ENCODE measurements at regions not wholly inside any gene's neighbourhood (a gene's known extent, or its start where the extent isn't known, plus 50 kb on each side); places are given as distances from the start of the nearest gene placed in this dataset.

DNA sequence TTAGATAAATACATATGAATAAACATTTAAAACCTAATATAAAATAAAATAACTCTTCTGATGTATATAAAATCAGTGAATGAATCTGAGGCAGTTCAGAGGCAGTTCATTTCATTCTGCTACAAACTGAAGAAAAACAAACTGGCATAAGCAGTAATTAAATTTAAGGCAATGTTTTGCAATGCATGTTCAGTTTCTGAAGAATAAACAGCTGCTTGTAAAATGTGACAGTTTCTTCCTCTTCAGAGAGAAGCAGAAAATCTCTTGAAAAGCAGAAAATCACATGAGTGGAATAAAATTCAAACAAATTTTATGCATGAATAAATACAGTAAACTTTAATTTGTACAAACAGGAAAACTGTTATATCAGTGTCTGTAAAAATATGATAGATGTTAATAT, 643.7 kb downstream of the KCNT2 start:
- Histone ChIP-seq H3K9me3 (ENCODE audit: insufficient read depth, low read length, severe bottlenecking) (no peaks in the 10 kb centered on the region), H3K27ac (ENCODE audit: low read length) (no peak overlapping the region), H3K36me3 (ENCODE audit: insufficient read depth, low read length) (no peaks in the 10 kb centered on the region), H3K4me2 (ENCODE audit: insufficient read depth, low read length) (no peak overlapping the region), H4K20me1 (ENCODE audit: insufficient read depth, low read length) (no peaks in the 10 kb centered on the region), H3K9ac (ENCODE audit: low read depth, low read length) (no peak overlapping the region), H3K27me3 (ENCODE audit: insufficient read depth, low read length, poor library complexity) (no peaks in the 10 kb centered on the region), H3K4me1 (ENCODE audit: insufficient read depth, low read length) (no peaks in the 10 kb centered on the region), H3K79me2 (ENCODE audit: insufficient read depth, low read length) (no peaks in the 10 kb centered on the region), H3K4me3 (ENCODE audit: low read depth in 1 of 2, low read length in 2 of 2) (no peak overlapping the region), H2AFZ (ENCODE audit: low read depth, low read length) (no peak overlapping the region)
- ATAC-seq (ENCODE audit: insufficient read depth, low read depth) (no peak), DNase-seq (no peak)
- TF ChIP-seq, protein P1, sequence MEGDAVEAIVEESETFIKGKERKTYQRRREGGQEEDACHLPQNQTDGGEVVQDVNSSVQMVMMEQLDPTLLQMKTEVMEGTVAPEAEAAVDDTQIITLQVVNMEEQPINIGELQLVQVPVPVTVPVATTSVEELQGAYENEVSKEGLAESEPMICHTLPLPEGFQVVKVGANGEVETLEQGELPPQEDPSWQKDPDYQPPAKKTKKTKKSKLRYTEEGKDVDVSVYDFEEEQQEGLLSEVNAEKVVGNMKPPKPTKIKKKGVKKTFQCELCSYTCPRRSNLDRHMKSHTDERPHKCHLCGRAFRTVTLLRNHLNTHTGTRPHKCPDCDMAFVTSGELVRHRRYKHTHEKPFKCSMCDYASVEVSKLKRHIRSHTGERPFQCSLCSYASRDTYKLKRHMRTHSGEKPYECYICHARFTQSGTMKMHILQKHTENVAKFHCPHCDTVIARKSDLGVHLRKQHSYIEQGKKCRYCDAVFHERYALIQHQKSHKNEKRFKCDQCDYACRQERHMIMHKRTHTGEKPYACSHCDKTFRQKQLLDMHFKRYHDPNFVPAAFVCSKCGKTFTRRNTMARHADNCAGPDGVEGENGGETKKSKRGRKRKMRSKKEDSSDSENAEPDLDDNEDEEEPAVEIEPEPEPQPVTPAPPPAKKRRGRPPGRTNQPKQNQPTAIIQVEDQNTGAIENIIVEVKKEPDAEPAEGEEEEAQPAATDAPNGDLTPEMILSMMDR (IDR thresholded peaks at IDR 0.05; ENCODE audit: borderline replicate concordance, extremely low read depth, low read length, poor library complexity, severe bottlenecking): no peak
- TF ChIP-seq EZH2 (IDR thresholded peaks at IDR 0.05; ENCODE audit: borderline replicate concordance, low read depth, low read length, severe bottlenecking): no peak

DNA sequence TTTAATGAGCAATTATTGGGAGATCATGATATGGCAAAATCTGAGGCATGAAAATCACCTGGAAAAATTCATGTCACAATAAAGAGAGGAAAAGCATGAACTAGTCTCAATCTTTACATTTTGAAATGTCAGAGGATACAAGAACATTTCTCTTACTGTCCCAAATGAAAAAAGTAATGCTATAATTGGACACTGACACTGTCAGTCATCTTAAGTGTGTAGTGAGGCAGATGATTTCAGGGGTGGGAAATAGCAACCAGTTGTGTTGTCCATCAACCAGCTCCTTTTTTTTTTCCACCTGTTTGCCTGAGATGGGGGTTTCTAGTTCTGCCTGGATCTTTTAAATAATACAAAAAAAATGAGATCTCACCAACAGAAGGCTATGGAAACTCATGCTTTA, 646.2 kb downstream of the KCNT2 start:
- no peak overlapping the region for H3K27ac ChIP-seq (ENCODE audit: low read length)
- no peaks in the 10 kb centered on the region for H3K27me3 ChIP-seq (ENCODE audit: insufficient read depth, low read length, poor library complexity)
- no peaks in the 10 kb centered on the region for H3K79me2 ChIP-seq (ENCODE audit: insufficient read depth, low read length)
- no peaks in the 10 kb centered on the region for H3K4me1 ChIP-seq (ENCODE audit: insufficient read depth, low read length)
- no peak overlapping the region for H3K9ac ChIP-seq (ENCODE audit: low read depth, low read length)
- H3K36me3 ChIP-seq (ENCODE audit: insufficient read depth, low read length): no peaks in the 10 kb centered on the region
- H3K9me3 ChIP-seq (ENCODE audit: insufficient read depth, low read length, severe bottlenecking): no peaks in the 10 kb centered on the region
- H3K4me3 ChIP-seq (ENCODE audit: low read depth in 1 of 2, low read length in 2 of 2): no peak overlapping the region
- ATAC-seq (ENCODE audit: insufficient read depth, low read depth) (no peak), DNase-seq (no peak)
- H4K20me1 ChIP-seq (ENCODE audit: insufficient read depth, low read length): no peaks in the 10 kb centered on the region
- no peak overlapping the region for H2AFZ ChIP-seq (ENCODE audit: low read depth, low read length)
- no peak overlapping the region for H3K4me2 ChIP-seq (ENCODE audit: insufficient read depth, low read length)
- no peak for TF ChIP-seq EZH2 (IDR thresholded peaks at IDR 0.05; ENCODE audit: borderline replicate concordance, low read depth, low read length, severe bottlenecking)
- TF ChIP-seq, protein P1 (IDR thresholded peaks at IDR 0.05; ENCODE audit: borderline replicate concordance, extremely low read depth, low read length, poor library complexity, severe bottlenecking): no peak

DNA sequence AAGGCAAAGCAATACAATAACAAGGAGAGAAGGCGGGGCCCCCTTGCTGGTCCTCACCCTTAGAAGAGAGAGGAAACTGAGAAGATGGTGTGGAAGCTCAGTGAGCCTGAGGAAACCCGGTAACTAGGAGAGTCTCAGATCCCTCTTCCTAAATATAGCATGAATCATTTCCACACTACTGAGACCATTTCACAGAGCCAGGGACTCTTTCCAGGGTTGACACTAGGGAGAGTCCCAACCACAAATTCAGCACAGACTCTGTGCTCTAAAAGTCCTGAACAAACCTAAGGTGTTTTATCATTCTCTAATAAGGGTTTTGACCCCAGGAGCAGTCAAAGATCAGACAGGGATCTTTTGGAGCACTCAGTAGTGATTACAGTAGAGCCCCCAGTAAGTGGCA, 647.7 kb downstream of the KCNT2 start:
- H2AFZ ChIP-seq (ENCODE audit: low read depth, low read length): no peak overlapping the region
- TF ChIP-seq EZH2 (IDR thresholded peaks at IDR 0.05; ENCODE audit: borderline replicate concordance, low read depth, low read length, severe bottlenecking): no peak
- TF ChIP-seq, protein P1 (IDR thresholded peaks at IDR 0.05; ENCODE audit: borderline replicate concordance, extremely low read depth, low read length, poor library complexity, severe bottlenecking): no peak
- ATAC-seq (ENCODE audit: insufficient read depth, low read depth): no peak
- H3K79me2 ChIP-seq (ENCODE audit: insufficient read depth, low read length): no peaks in the 10 kb centered on the region
- no peaks in the 10 kb centered on the region for H3K9me3 ChIP-seq (ENCODE audit: insufficient read depth, low read length, severe bottlenecking)
- DNase-seq: no peak
- H3K4me3 ChIP-seq (ENCODE audit: low read depth in 1 of 2, low read length in 2 of 2): no peak overlapping the region
- no peaks in the 10 kb centered on the region for H3K27me3 ChIP-seq (ENCODE audit: insufficient read depth, low read length, poor library complexity)
- no peaks in the 10 kb centered on the region for H4K20me1 ChIP-seq (ENCODE audit: insufficient read depth, low read length)
- H3K4me2 ChIP-seq (ENCODE audit: insufficient read depth, low read length): no peak overlapping the region
- no peak overlapping the region for H3K27ac ChIP-seq (ENCODE audit: low read length)
- no peak overlapping the region for H3K9ac ChIP-seq (ENCODE audit: low read depth, low read length)
- no peaks in the 10 kb centered on the region for H3K36me3 ChIP-seq (ENCODE audit: insufficient read depth, low read length)
- H3K4me1 ChIP-seq (ENCODE audit: insufficient read depth, low read length): no peaks in the 10 kb centered on the region

DNA sequence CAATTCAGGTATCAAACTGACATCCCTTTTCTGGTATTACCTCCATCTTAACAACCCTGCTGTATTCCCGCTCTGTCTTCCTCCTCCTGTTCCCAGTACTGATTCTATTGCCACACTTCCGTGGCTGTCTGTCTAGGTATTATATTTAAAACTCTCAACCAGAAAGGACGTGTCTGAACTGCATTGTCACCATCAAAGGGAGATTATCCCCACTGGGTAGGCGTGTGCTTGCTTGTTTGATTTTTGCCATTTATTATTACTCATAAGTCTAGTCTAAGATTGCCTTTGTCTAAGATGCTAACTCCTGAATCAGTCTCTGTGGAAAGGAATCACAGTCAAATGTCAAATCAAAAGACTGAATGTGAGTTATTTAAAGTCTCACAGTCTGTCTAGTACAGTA, 650.1 kb downstream of the KCNT2 start:
- Histone ChIP-seq H3K36me3 (ENCODE audit: insufficient read depth, low read length) (no peaks in the 10 kb centered on the region), H3K9ac (ENCODE audit: low read depth, low read length) (no peak overlapping the region), H4K20me1 (ENCODE audit: insufficient read depth, low read length) (no peaks in the 10 kb centered on the region), H3K27ac (ENCODE audit: low read length) (no peak overlapping the region), H3K4me2 (ENCODE audit: insufficient read depth, low read length) (no peak overlapping the region), H3K9me3 (ENCODE audit: insufficient read depth, low read length, severe bottlenecking) (no peaks in the 10 kb centered on the region), H3K4me3 (ENCODE audit: low read depth in 1 of 2, low read length in 2 of 2) (no peak overlapping the region), H2AFZ (ENCODE audit: low read depth, low read length) (no peak overlapping the region), H3K4me1 (ENCODE audit: insufficient read depth, low read length) (no peaks in the 10 kb centered on the region), H3K27me3 (ENCODE audit: insufficient read depth, low read length, poor library complexity) (no peaks in the 10 kb centered on the region), H3K79me2 (ENCODE audit: insufficient read depth, low read length) (no peaks in the 10 kb centered on the region)
- DNase-seq (no peak), ATAC-seq (ENCODE audit: insufficient read depth, low read depth) (no peak)
- TF ChIP-seq, protein P1 (IDR thresholded peaks at IDR 0.05; ENCODE audit: borderline replicate concordance, extremely low read depth, low read length, poor library complexity, severe bottlenecking): no peak
- no peak for TF ChIP-seq EZH2 (IDR thresholded peaks at IDR 0.05; ENCODE audit: borderline replicate concordance, low read depth, low read length, severe bottlenecking)
